Epithelial cell of esophagus (primary cell): ENCODE measurements at regions not wholly inside any gene's neighbourhood (a gene's known extent, or its start where the extent isn't known, plus 50 kb on each side); places are given as distances from the start of the nearest gene placed in this dataset.

Experiments
- DNase-seq: peaks from one replicate; pipeline ENCODE4 v3.0.0; 2010; ENCODE audit warnings: low read depth
- H3K4me3 ChIP-seq: 2 replicates; pipeline ENCODE4 v1.5.1; 2011; ENCODE audit warnings: mild to moderate bottlenecking, low read length, control low read depth
- CTCF ChIP-seq: IDR thresholded peaks from 2 replicates; pipeline ENCODE4 v1.5.1; 2011; ENCODE audit warnings: low read depth, mild to moderate bottlenecking, low read length, control low read depth, inconsistent platforms; ENCODE audit not compliant: insufficient read depth; ENCODE audit errors: missing control alignments

- no peak overlapping the region for H3K4me3 ChIP-seq
- TF ChIP-seq CTCF = no peak
- no peak for DNase-seq
These were observed 50.1 kb upstream of the HAAO start for GRCh38 chr2:42842466-42842865.
